Activated CD8-positive, alpha-beta T cell treated with anti-CD3 and anti-CD28 coated beads for 36 hours (primary cell): ENCODE measurements at regions not wholly inside any gene's neighbourhood (a gene's known extent, or its start where the extent isn't known, plus 50 kb on each side); places are given as distances from the start of the nearest gene placed in this dataset.

ENCODE experiments used
- ATAC-seq: fragments of 200-7000 bp; cut with Tn5 transposase; one replicate; pipeline ENCODE4 v1.10.0; 2021; ENCODE audit warnings: mild to moderate bottlenecking, moderate library complexity
- CTCF ChIA-PET: fragments of 350-600 bp; sonication (Branson Sonifier 250); formaldehyde crosslinking; loops from one replicate; lab custom pipeline; 2021; ENCODE audit warnings: antibody characterized with exemption; lab: Charles Lee
- POLR2A ChIA-PET: fragments of 350-600 bp; sonication (Branson Sonifier 250); formaldehyde crosslinking; loops from one replicate; lab custom pipeline; 2021; ENCODE audit warnings: antibody characterized with exemption; lab: Charles Lee
- DNase-seq: peaks from one replicate; pipeline ENCODE4 v3.0.0-alpha.2; 2020
- H3K27ac Mint-ChIP-seq: one replicate; pipeline ENCODE4 v1.8.0; 2021; ENCODE audit warnings: mild to moderate bottlenecking, mixed read lengths
- H3K27me3 Mint-ChIP-seq: one replicate; pipeline ENCODE4 v1.8.0; 2021; ENCODE audit warnings: mixed read lengths
- H3K36me3 Mint-ChIP-seq: one replicate; pipeline ENCODE4 v1.8.0; 2021; ENCODE audit warnings: low read depth, mixed read lengths
- H3K4me1 Mint-ChIP-seq: one replicate; pipeline ENCODE4 v1.8.0; 2021; ENCODE audit warnings: low read depth, mixed read lengths
- H3K4me3 Mint-ChIP-seq: one replicate; pipeline ENCODE4 v1.8.0; 2021; ENCODE audit warnings: mild to moderate bottlenecking, moderate library complexity, mixed read lengths
- H3K9me3 Mint-ChIP-seq: one replicate; pipeline ENCODE4 v1.8.0; 2021; ENCODE audit warnings: mixed read lengths
- CTCF ChIP-seq: fragments of 200-600 bp; IDR thresholded peaks from one replicate; pipeline ENCODE4 v1.8.0; 2022; ENCODE audit warnings: antibody characterized with exemption, mild to moderate bottlenecking
- intact Hi-C: fragments of 100-400 bp; cut with micrococcal nuclease; formaldehyde crosslinking; loops from one replicate; pipeline ENCODE4 v1.10.0; 2022

GRCh38 chr22:44592824-44593148 lies 94.8 kb upstream of the RTL6 start:
- intact Hi-C loops, result no loop called here

GRCh38 chr22:44592126-44592823 lies 94.2 kb upstream of the RTL6 start:
- Mint-ChIP-seq H3K27me3 (peaks cover 19% of the 10 kb centered on the region), H3K36me3 (no peaks in the 10 kb centered on the region), H3K4me1 (peaks cover 6% of the 10 kb centered on the region), H3K4me3 (no peak overlapping the region), H3K27ac (no peak overlapping the region), H3K9me3 (no peaks in the 10 kb centered on the region)
- TF ChIP-seq CTCF, result no peak
- ATAC-seq, result no peak
- DNase-seq, result no peak
- intact Hi-C loops, result no loop called here
- ChIA-PET POLR2A (no interaction called here), CTCF (no interaction called here)

More at GRCh38 chr22:44592824-44593148, 94.8 kb upstream of the RTL6 start:
- Mint-ChIP-seq H3K9me3 (no peaks in the 10 kb centered on the region), H3K27ac (no peak overlapping the region), H3K4me3 (no peak overlapping the region), H3K36me3 (no peaks in the 10 kb centered on the region), H3K27me3 (peaks cover 16% of the 10 kb centered on the region), H3K4me1 (peaks cover 6% of the 10 kb centered on the region)
- ChIA-PET CTCF (no interaction called here), POLR2A (no interaction called here)
- DNase-seq (no peak), ATAC-seq (no peak)
- no peak for TF ChIP-seq CTCF

GRCh38 chr22:44591146-44591790 lies 93.2 kb upstream of the RTL6 start:
- peaks cover 26% of the 10 kb centered on the region for H3K27me3 Mint-ChIP-seq
- peaks cover 9% of the 10 kb centered on the region for H3K4me1 Mint-ChIP-seq
- ChIA-PET POLR2A (no interaction called here), CTCF (no interaction called here)
- DNase-seq (no peak), ATAC-seq (no peak)
- H3K27ac Mint-ChIP-seq, result no peak overlapping the region
- intact Hi-C loops, result no loop called here
- no peaks in the 10 kb centered on the region for H3K36me3 Mint-ChIP-seq
- no peak for TF ChIP-seq CTCF
- no peak overlapping the region for H3K4me3 Mint-ChIP-seq
- H3K9me3 Mint-ChIP-seq, result no peaks in the 10 kb centered on the region

GRCh38 chr22:44590291-44590690 lies 92.3 kb upstream of the RTL6 start:
- POLR2A ChIA-PET, result no interaction called here
- ATAC-seq, result no peak
- H3K36me3 Mint-ChIP-seq, result no peaks in the 10 kb centered on the region

More at GRCh38 chr22:44590291-44590690, 92.3 kb upstream of the RTL6 start:
- intact Hi-C loops, result no loop called here
- CTCF ChIA-PET, result no interaction called here
- H3K27me3 Mint-ChIP-seq, result peaks cover 24% of the 10 kb centered on the region
- peaks cover 2% of the 10 kb centered on the region for H3K4me1 Mint-ChIP-seq
- H3K9me3 Mint-ChIP-seq, result no peaks in the 10 kb centered on the region
- no peak for TF ChIP-seq CTCF
- DNase-seq, result no peak
- H3K4me3 Mint-ChIP-seq, result no peak overlapping the region
- no peak overlapping the region for H3K27ac Mint-ChIP-seq
